Panc1 (cell line): ENCODE measurements at regions not wholly inside any gene's neighbourhood (a gene's known extent, or its start where the extent isn't known, plus 50 kb on each side); places are given as distances from the start of the nearest gene placed in this dataset.

Experiments
- TF ChIP-seq, protein P1 (sequence below): fragments of 450-650 bp; IDR thresholded peaks from 2 replicates; pipeline ENCODE4 v1.5.1; 2017; ENCODE audit warnings: mild to moderate bottlenecking
- TF ChIP-seq, protein P2 (sequence below), 2 experiments: IDR thresholded peaks; 2 replicates each; pipeline ENCODE4 v1.6.1; 2011 to 2012; ENCODE audit warnings: low read depth in 2 of 2, control low read depth in 1 of 2, low read length in 1 of 2, mild to moderate bottlenecking in 1 of 2, moderate library complexity in 1 of 2; ENCODE audit not compliant: insufficient read depth in 1 of 2

DNA sequence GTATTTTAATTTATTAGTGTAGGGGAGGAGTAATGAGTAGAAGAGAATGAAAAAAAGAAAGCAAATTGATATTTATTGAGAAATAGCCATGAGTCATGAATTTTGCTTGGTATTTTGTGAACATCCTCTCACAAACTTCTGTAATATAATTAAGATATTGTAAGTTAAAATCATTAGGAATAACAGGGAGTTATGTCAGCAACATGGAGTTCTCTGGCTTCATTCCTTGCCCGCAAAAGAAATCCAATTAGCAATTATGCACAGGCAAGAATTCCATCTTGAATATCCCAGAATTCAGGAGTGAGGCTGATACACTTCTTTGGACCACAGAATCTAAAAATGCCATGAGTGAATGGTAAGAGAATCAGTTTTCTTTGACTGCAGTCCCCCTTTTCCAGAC lies 94.3 kb upstream of the PTHLH start:
- TF ChIP-seq, protein P1, sequence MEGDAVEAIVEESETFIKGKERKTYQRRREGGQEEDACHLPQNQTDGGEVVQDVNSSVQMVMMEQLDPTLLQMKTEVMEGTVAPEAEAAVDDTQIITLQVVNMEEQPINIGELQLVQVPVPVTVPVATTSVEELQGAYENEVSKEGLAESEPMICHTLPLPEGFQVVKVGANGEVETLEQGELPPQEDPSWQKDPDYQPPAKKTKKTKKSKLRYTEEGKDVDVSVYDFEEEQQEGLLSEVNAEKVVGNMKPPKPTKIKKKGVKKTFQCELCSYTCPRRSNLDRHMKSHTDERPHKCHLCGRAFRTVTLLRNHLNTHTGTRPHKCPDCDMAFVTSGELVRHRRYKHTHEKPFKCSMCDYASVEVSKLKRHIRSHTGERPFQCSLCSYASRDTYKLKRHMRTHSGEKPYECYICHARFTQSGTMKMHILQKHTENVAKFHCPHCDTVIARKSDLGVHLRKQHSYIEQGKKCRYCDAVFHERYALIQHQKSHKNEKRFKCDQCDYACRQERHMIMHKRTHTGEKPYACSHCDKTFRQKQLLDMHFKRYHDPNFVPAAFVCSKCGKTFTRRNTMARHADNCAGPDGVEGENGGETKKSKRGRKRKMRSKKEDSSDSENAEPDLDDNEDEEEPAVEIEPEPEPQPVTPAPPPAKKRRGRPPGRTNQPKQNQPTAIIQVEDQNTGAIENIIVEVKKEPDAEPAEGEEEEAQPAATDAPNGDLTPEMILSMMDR = no peak
- TF ChIP-seq, protein P2, sequence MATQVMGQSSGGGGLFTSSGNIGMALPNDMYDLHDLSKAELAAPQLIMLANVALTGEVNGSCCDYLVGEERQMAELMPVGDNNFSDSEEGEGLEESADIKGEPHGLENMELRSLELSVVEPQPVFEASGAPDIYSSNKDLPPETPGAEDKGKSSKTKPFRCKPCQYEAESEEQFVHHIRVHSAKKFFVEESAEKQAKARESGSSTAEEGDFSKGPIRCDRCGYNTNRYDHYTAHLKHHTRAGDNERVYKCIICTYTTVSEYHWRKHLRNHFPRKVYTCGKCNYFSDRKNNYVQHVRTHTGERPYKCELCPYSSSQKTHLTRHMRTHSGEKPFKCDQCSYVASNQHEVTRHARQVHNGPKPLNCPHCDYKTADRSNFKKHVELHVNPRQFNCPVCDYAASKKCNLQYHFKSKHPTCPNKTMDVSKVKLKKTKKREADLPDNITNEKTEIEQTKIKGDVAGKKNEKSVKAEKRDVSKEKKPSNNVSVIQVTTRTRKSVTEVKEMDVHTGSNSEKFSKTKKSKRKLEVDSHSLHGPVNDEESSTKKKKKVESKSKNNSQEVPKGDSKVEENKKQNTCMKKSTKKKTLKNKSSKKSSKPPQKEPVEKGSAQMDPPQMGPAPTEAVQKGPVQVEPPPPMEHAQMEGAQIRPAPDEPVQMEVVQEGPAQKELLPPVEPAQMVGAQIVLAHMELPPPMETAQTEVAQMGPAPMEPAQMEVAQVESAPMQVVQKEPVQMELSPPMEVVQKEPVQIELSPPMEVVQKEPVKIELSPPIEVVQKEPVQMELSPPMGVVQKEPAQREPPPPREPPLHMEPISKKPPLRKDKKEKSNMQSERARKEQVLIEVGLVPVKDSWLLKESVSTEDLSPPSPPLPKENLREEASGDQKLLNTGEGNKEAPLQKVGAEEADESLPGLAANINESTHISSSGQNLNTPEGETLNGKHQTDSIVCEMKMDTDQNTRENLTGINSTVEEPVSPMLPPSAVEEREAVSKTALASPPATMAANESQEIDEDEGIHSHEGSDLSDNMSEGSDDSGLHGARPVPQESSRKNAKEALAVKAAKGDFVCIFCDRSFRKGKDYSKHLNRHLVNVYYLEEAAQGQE (IDR thresholded peaks at IDR 0.05; ENCODE audit: insufficient read depth in 1 of 2, low read depth in 2 of 2, low read length in 1 of 2) = no peak
